ENCODE measurements at regions not wholly inside any gene's neighbourhood (a gene's known extent, or its start where the extent isn't known, plus 50 kb on each side); places are given as distances from the start of the nearest gene placed in this dataset.
"Not testable (repeated sequence)": the region's sequence is repeated elsewhere in the genome, so short reads cannot be mapped to it uniquely, and the experiment has no call there.

- DNase-seq (ENCODE audit: low spot score), result no peak
Observed at GRCh38 chr2:126952216-126952615, 53.5 kb downstream of the TEX51 start.

DNA sequence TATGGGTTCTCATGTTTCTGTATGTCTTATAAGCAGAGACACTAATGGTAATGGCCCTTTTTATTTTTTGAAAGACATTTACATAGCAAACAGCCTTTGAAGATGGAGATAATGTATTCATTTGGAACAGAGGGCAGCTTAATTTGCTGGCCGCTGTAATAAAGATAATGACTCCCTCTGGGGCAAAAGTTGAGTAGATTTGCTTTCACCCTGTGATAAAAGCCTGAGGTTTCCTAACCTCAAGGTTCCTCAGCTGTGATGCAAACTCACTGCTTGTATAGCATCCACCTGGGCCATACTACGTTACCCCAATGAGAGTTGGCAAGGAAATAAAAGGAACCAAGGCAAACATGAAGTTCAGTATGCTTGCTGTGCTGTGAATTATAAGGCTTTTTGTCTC is 54.8 kb downstream of the TEX51 start:
- DNase-seq (ENCODE audit: low spot score), result no peak

- DNase-seq (ENCODE audit: low spot score), result no peak
Observed at GRCh38 chr2:126954831-126955230, 56.1 kb downstream of the TEX51 start.

DNA sequence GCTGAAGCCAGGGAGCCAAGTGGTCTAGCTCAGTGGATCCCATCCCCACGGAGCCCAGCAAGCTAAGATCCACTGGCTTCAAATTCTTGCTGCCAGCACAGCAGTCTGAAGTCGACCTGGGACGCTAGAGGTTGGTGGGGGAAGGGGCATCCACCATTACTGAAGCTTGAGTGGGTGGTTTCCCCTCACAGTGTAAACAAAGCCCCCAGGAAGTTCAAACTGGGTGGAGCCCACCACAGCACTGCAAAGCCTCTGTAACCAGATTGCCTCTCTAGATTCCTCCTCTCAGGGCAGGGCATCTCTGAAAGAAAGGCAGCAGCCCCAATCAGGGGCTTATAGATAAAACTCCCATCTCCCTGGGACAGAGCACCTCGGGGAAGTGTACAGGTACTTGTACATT is 58.1 kb downstream of the TEX51 start:
- DNase-seq (ENCODE audit: low spot score), result not testable (repeated sequence)

GRCh38 chr2:126963390-126963789 is 64.7 kb downstream of the TEX51 start:
- no peak for DNase-seq (ENCODE audit: low spot score)

DNA sequence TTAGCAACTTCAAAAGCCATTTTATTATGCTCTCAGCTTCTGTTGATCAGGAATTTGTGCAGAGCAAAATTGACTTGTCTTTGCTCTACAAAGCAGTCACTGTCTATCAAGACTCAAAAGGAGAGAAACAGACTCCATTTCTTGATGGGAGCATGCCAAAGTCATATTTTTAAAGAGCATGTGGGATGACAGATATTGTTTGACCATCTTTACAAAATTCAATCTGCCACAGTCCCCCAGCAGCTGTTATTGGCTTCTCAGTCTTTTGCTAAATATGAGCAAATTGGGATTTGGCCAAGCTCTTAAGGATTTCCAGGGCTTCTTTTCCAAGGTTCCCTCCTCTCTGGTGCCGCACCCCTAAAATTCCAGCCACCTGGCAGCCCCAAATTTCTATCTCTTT is 67.9 kb downstream of the TEX51 start:
- DNase-seq (ENCODE audit: low spot score), result no peak

GRCh38 chr2:126970583-126970982 is 71.9 kb downstream of the TEX51 start:
- DNase-seq (ENCODE audit: low spot score), result no peak

DNA sequence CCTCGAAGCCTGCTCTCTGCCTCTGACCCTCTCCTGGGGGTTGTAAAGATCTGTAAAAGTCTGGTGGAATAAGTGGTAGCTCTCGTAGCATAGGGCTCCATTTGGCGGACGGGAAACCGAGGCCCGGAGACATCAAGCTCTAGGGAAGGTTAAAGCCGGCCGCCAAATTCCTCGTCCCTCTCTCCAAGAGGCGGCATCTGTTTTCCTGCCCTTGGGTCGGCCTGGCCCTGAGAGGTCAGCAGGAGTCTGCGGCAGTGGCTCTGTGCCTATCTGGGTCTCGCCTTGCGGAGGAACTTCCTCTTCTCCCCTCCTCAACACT is 72.4 kb downstream of the TEX51 start:
- DNase-seq (ENCODE audit: low spot score), result no peak

GRCh38 chr2:126971481-126972278 is 73.0 kb downstream of the TEX51 start:
- peak; percentile 54 for DNase-seq (ENCODE audit: low spot score)

GRCh38 chr2:126972279-126972626 is 73.6 kb downstream of the TEX51 start:
- DNase-seq (ENCODE audit: low spot score), result no peak

DNA sequence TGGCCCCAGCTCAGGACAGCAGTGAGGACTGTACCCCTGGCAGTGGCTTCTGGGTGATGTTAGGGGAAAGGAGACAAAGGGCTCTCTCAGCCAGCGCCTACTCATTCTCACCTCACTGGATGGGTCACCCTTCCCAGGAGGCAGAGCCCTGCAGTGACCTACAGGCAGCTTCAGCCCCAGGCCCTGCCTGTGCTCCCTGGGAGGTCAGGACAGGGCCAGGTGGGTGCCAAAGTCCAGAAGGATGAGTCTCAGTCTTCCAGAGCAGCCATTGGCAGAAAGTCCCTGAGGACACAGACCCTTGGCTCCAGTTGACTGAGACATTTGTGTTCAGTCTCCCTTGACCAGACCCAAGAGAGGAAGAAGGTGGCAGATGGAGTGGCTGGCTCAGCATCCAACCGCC is 75.1 kb downstream of the TEX51 start:
- no peak for DNase-seq (ENCODE audit: low spot score)

GRCh38 chr2:126975671-126976655 is 77.3 kb downstream of the TEX51 start:
- no peak for DNase-seq (ENCODE audit: low spot score)

DNA sequence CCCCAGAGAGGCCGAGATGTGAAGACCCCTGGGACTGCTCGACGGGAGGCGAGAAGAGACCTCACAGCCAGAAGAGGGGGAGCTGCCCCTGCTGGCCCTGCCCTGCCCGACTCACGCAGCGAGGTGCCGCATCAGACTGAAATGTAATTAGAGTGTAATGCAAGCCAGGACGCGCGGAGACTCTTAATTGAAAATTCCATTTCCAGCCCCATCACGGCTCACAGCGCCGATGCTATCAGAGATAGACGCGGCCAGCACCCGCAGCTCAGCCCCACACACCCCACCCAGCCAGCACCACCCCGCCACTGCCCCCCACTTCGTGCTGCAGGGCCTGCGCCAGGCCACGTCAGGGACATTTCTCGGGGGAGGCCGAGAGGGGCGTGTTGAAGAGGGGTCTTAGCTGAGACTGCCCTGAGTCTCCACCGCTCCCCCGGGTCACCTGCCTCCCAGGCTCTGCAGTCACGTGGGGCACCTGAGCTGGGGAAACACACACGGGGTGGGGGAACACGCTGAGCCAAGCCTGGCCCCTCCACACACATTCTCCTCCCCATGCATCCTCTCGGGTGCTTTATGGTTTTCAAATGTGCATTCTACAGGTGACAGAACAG is 78.1 kb downstream of the TEX51 start:
- DNase-seq (ENCODE audit: low spot score), result no peak

GRCh38 chr2:126978333-126978732 is 79.6 kb downstream of the TEX51 start:
- no peak for DNase-seq (ENCODE audit: low spot score)

DNA sequence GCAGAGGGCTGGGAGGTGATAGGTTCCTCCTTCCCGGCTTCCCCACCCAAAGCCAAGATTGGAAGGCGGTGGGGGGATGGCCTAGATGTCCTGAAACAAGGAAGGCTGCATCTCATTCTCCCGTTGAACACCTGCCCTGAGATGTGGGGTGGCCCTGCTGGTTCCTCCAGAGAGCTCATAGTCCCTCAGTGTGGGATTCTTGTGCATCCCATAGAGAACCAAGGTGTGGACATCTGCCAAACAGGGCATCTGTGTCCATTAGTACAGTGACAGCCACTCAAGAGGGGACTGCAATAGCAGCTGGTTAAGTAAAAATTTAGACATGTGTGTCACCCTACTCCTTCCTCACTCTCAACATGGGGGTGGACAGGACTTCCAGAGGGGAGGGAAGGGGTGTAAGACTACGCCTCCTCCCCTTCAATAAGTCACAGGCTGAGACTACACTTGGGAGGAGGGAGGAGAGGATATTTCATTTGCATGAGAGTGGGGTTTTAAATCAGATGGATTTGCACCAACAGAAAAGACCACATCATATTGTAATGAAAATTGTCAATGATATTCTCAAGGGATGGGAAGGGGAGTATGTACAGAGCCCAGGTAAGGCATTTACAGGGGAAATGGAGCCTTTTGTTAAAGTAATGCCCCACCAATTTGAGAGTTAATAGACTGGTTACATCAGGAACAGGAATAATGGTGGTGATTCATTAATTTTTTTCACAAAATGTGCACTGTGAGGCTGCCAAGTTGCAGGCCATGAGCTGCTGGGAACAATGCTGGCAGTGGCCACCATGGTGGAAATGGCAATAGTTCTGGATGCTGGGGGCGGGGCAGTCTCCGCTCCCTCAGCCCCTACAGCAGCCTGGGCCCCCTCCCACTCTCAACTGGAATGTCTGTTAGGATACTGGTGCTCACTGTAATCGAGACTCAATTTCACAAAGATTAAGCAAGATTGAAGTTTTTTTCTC is 80.6 kb downstream of the TEX51 start:
- DNase-seq (ENCODE audit: low spot score), result no peak

DNA sequence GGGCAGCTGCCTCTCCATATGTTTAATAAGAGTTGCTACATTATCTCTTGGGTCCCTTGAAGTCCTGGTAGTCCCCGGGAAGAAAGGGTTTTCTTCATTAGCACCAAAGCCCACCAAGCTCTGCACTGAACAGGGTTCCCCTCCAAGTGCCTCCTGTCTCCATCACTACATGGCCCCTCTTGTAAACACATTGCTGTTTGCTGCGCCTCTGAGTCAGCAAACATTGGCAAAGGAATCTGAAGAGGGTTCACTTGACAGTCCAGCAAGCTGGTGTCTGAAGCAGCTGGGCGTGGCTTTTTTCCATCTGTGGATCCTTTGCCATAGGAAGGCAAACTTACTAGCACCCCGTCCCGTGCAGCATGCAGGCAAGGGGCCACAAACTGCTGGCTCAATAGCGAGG is 82.8 kb downstream of the TEX51 start:
- DNase-seq (ENCODE audit: low spot score), result no peak

GRCh38 chr2:126982935-126983334 is 84.2 kb downstream of the TEX51 start:
- no peak for DNase-seq (ENCODE audit: low spot score)

DNA sequence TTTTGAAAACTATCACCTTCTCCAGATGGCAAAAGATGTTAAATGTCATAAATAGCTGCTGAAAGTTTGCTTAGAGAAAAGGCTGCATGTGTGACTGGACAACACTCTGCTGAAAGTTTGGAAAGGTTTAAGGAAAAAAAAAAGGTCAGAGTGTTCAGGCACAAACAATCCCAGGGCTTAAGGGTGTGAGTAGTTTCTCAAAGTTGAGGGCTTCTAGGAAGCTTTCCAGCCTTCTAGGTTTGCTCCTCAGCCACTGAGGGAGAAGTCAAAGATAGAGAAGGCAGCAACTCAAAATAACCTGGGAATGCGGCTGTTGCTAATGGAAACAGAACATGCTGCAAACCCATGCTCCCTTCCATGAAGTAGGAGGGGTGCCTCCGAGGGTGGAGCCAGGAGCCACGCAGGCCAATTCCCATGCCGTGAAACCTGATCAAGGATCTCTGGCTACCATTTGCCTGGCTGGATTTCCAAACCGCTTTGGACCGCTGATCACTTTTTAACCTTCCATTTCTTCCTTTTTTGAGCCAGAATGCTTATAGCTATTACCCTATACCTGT is 88.0 kb downstream of the TEX51 start:
- no peak for DNase-seq (ENCODE audit: low spot score)

GRCh38 chr2:126988482-126988881 is 89.8 kb downstream of the TEX51 start:
- no peak for DNase-seq (ENCODE audit: low spot score)

DNA sequence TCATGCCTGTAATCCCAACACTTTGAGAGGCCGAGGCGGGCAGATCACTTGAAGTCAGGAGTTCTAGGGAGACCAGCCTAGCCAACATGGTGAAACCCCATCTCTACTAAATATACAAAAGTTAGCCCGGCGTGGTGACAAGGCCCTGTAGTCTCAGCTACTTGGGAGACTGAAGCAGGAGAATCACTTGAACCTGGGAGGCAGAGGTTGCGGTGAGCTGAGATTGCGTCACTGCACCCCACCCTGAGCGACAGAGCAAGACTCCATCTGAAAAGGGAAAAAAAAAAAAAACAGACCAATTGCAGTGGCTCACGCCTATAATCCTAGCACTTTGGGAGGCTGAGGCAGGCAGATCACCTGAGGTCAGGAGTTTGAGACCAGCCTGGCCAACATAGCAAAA is 90.4 kb downstream of the TEX51 start:
- DNase-seq (ENCODE audit: low spot score), result not testable (repeated sequence)

DNA sequence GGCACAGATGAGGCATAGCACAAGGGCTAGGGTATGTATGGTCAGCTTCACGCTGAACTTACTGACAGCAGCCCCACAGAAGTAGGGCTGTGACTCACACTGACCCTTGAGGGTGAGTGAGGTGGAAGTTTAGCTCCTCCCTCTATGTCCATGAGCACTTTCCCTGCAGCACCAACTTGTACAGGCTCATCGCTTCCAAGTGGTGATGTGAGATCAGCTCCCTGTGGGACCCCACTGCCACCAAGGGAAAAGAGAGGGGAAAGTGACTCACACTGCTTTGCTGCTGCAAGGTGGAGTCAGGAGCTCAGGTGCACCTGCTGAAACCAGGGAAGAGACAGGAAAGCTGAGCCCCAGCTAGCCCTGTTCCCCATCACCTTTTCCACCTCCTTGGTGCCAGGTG is 91.5 kb downstream of the TEX51 start:
- DNase-seq (ENCODE audit: low spot score), result no peak
